ENCODE measurements at regions not wholly inside any gene's neighbourhood (a gene's known extent, or its start where the extent isn't known, plus 50 kb on each side); places are given as distances from the start of the nearest gene placed in this dataset.

- no peak for DNase-seq
Observed at GRCh38 chr7:115447495-115447894, 525.6 kb downstream of the MDFIC start.

DNA sequence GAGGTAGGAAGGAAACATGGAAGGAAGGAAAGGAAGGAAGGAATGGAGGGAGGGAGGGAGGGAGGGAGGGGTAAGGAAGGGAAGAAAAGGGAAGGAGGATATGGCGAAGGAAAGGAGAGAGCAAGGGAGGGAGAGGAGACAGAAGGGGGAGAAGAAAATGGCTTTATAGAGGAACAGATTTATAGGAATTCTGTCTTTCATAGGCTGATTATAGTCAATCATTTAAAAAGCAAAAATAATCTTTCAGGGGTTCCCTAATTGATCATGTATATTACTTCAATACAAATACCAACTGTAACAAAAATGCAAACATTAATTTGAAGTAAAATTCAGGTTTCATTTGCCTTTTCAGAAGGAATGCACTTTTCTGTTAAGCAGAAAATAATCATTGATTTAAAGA is 519.1 kb downstream of the MDFIC start:
- no peak for DNase-seq

DNA sequence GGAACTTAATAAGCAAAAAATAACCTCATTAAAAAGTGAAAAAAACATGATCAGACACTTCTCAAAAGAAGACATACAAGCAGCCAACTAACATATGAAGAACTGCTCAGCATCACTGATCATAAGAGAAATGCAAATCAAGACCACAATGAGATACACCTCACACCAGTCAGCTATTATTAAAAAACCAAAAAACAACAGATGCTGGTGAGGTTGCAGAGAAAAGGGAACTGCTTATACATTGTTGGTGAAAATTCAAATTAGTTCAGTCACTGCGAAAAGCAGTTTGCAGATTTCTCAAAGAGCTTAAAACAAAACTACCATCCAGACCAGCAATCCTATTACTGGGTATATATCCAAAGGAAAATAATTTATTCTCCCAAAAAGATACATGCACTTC is 513.3 kb downstream of the MDFIC start:
- DNase-seq = no peak

DNA sequence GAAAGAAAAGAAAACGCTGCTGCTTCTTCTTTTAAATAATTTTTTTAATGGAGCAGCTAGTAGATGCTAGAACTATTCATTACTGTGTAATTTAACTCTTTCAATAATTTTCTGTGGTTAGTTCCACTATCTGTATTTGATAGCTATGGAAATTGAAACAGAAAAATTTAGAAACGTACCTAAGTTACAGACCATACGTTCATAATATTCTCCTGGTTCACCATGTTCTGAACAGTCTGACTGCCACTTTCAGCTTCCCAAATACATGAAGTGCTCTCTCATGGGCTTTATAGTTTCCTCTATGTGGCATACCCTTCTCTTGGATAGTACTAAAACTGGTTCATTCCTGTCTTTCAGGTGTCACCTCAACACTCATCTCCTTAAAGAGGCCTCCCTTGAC is 508.0 kb downstream of the MDFIC start:
- no peak for DNase-seq

GRCh38 chr7:115417662-115418061 is 495.8 kb downstream of the MDFIC start:
- DNase-seq = no peak

DNA sequence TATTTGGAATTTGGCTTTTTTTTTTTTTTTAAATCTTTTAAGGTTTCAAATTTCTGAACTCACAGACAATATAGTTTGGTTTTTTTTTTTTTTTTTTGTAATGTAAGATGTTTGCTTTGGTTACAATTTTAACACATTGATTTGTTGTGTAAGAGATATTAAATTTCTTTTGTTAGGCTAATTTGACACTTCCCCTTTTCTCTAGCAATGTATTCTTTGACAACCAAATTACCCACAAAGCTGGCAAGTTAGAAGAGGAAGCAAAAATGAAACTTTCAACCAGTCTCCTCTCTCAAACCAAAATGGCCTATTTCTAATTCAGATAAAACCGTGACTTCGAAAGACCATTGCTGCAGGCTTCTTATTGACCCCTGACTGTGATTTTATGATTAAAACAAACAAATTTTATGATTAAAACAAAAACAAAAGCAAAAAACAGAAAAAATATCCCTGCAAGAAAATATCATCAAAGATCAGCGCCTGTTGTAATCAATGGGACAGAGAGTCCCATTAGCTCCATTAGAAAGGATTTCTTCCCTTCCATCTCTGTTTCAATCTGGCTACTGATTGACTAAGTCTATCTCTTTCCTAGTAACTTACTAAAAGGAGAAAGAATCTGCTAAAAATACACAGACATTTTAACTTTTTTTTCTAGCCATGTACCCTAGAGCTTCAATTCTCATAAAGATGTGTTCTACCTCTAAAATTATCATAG is 489.2 kb downstream of the MDFIC start:
- DNase-seq = no peak

DNA sequence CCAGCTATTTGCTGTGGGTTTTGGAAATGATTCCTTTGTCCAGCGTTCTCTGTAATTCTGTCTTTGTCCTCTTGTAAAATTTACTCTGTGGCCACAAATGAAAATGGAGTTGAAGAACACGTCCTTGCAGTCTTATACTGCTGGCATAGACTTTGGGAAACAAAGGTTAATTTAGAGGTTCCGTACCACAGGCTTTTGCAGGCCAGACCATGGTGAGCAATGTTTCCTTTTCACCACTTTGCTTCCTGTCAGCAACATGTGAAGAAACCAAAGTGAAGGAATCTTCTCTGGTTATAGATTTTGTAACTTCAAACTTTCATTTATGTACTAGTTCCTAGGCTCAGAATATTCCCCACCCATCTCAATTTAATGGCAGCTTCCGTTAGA is 488.5 kb downstream of the MDFIC start:
- no peak for DNase-seq

DNA sequence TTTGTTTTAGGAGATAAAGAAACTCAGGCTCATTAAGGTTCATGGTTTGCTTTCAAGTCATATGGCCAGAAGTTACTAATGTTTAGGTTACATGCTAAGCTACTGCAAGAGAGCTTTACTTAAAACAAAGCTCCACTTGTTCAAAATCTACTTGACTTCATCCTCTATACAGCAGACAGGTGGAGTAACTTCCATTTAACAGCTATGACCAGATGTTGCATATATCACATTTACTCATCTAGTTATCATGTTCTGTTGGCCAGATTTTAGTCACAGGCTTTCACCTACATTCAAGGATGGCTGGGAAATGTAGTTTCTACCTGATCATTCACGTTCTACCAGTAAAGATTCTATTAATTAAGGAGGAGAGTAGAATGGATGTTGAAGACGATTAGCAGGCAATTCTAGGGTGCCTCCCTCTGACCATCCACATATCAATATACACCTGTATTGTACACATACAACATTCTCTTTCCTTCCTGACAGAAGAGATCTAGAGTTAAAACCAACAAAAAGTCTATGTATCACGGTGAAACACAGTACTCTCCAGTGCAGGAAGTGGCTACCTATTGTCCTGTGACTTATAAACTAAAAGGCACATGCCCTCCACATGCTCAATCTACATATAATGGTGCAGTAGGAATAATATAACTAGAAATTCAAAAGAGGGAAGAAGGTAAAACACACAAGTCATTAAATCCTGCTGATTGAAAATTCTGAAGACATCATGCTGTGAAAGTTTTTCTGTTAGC is 488.0 kb downstream of the MDFIC start:
- no peak for DNase-seq

- DNase-seq = no peak
Observed at GRCh38 chr7:115406219-115406618, 484.3 kb downstream of the MDFIC start.

- DNase-seq = peak; percentile 62
Observed at GRCh38 chr7:115387137-115387536, 465.2 kb downstream of the MDFIC start.

- no peak for DNase-seq
Observed at GRCh38 chr7:115379321-115379720, 457.4 kb downstream of the MDFIC start.

DNA sequence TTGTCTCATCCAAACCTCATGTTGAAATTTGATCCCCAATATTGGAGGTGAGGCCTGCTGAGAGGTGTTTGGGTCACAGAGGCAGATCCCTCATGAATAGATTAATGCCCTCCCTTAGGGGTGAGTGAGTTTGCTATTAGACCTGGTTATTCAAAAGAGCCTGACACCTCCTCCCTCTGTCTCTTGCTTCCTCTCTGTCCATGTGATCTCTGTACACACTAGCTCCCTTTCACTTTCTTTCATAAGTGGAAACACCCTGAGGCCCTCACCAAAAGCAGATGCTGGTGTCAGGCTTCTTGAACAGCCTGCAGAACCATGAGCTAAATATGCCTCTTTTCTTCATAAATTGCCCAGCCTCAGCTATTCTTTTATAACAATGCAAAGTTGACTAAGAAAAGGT is 447.1 kb downstream of the MDFIC start:
- DNase-seq = no peak

DNA sequence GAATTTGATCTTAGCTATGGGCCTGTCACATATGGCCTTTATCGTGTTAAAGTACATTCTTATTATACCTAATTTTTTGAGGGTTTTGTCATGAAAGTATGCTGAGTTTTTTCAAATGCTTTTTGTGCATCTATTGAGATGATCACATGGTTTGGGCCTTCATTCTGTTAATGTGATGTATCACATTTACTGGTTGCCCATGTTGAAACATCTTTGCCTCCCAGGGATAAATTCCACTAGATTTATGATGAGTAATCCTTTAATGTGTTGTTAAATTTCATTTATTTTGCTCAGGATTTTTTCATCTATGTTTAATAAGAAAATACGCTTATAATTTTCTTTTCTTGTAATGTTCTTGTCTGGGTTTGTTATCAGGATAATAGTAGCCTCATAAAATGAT is 442.0 kb downstream of the MDFIC start:
- no peak for DNase-seq

DNA sequence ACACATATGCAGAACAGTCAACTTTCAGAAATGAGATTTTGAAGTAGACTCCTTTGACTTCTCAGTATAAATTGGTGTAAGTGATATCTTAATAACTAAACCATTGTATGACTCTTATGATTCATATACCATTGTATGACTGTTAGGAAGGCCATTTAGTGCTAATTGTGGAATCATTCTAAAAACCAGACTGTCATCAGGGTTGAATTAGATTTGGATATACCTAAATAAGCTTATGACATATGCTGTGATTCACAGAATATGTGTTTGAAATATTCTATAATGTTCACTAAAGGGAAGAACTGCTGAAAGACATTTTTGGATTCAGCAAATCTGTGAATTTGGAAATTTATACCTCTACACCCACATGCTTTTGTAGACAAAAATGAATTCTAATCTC is 438.1 kb downstream of the MDFIC start:
- no peak for DNase-seq

GRCh38 chr7:115359119-115359518 is 437.2 kb downstream of the MDFIC start:
- no peak for DNase-seq

- DNase-seq = no peak
Observed at GRCh38 chr7:115357703-115357999, 435.8 kb downstream of the MDFIC start.

DNA sequence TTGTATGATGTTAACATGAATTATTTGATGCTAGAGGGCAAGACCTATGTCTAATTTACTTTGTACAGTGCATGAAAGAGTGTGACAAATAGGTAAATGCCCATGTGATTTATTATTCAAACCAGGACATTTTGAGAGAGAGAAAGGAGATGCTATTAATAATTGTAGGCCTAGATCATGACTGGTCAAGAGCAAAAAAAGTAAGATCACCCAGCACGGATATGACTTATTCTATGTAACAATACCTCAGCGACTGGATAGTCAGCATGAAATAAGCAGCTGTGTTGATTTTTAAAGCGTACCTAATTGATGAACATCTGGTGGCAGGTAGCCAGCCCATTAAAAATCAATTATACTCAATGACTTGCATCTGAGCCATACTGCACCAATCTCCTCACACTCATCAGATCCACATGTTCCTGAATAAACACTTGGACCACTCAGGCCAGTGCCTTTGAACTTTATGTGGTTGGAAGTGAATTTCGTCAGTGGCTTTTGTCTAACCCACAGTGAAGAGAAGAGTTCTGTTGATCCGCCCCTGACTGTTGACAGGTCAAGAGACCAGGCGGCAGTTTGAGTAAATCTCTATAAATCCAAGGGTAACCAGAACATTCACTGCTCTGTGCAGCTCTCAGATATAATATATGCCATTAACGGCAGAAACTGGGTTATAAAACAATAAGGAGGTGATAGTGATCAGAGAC is 435.3 kb downstream of the MDFIC start:
- peak; percentile 21 for DNase-seq

- peak; percentile 15 for DNase-seq
Observed at GRCh38 chr7:115356139-115356746, 434.3 kb downstream of the MDFIC start.

DNA sequence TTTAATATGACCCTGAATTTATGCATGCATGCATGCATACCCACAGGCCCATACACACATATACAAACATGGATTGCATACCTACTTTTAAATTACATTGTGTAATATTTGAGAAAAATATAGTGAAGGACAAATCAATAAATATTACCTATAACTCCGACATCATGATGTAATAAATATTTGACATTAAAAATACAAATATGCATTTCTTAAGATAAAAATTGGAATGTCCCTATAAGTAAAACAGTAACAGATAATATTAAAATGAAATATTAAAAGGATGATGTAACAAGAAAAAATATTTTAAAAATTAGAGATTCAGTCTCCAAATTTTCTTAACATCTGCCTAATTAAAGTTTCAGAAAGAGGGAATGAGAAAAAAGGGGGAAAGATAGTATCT is 433.0 kb downstream of the MDFIC start:
- no peak for DNase-seq

DNA sequence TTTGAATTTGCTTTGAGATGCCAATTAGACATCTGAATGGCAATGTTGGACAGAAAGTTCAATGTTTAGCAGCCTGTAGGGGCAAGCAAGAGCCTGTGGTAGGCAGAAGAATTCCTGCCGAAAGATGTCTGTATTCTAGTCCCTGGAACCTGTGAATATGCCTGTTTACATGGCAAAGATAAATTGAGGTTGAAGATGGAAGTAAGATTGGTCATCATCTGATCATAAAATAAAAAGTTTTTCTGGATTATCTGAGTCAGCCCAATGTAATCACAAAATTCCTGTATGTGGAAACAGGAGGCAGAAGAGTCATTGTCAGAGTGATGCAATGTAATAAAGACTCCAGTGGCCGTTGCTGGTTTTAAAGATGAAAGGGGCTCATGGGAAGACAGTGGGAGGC is 430.5 kb downstream of the MDFIC start:
- DNase-seq = no peak

- no peak for DNase-seq
Observed at GRCh38 chr7:115350764-115351163, 428.9 kb downstream of the MDFIC start.

- no peak for DNase-seq
Observed at GRCh38 chr7:115349635-115350034, 427.7 kb downstream of the MDFIC start.

- no peak for DNase-seq
Observed at GRCh38 chr7:115346685-115347084, 424.8 kb downstream of the MDFIC start.

DNA sequence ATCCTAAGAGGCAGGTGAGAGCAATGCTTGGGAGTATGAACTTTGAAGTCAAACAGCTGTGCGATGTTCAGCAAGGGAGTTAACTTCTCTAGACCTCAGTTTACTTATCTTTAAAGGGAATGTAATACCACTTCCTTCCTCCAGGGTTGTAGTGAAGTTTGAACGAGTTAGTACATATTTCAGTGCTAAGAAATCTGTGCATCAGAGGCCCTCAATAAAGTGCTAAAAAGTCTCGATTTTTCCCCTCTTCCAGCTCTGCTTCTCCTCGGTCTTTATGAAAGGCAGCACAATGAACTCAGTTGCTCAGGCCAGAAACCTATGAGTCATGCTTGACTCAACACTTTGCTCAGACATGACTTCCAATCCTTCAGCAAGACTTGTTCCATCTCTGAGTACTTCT is 418.9 kb downstream of the MDFIC start:
- no peak for DNase-seq

Measured in COR-L47 (cell line).